Urothelium cell line (cell line): ENCODE measurements at regions not wholly inside any gene's neighbourhood (a gene's known extent, or its start where the extent isn't known, plus 50 kb on each side); places are given as distances from the start of the nearest gene placed in this dataset.

Experiments
- DNase-seq: peaks from one replicate; pipeline ENCODE4 v3.0.0; 2011; ENCODE audit warnings: low spot score, mixed read lengths
- FAIRE-seq: peaks from 2 replicates; lab custom pipeline; 2011; peaks lifted over from hg19 to GRCh38; lab: Jason Lieb, UNC

DNA sequence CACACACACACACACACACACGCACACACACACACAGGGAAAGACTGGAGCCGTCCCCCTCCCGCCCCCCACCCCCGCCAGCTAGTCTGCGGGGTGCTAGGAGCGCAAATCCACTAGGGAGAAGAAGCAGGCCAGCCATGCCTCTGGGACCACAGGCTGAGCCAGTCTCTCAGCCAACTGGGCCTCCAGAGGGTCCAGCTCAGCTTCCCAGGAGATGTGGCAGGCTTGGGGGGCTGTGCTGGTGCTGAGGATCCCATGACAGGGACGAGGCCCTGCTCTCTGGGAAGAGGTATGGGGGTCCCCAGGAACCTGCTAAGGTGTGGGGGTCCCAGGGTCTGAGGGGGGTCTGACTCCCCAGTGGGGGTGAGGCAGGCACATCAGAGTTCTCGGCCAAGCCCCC lies 133.5 kb downstream of the NCOR2 start:
- FAIRE-seq (no peak), DNase-seq (no peak)

DNA sequence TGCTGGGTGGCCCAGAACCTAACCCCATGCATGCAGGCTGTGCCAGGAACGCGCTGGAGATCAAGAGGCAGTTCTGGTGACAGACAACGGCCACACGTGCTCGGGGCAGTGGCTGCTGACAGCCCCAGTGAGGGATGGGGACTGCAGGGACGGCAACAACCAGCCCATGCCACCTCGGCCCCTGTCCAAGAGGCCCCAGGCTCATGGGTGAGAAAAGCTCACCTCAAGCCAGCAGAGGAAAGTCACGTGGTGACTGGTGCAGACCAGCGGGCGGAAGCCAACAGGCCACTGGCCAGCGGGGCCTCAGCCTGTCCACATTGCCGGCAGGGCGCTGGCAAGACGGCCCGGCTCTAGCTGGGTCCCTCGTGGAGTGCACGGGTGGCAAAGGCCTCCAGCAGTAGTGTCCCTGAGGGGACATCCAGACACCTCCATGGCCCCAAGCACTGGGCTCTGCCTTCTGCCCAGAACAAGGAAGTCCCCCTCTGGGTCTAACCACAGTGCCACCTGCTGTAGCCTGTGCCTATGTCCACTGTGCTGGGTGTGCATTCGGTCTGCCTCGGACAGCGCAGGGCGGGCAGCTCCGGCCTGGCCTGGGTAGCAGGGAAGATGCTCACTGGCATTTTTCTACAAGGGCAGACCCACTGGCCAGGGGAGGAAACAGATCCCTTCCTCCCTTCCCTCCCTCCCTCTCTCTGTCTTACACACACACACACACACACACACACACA lies 134.1 kb downstream of the NCOR2 start:
- no peak for FAIRE-seq
- no peak for DNase-seq

DNA sequence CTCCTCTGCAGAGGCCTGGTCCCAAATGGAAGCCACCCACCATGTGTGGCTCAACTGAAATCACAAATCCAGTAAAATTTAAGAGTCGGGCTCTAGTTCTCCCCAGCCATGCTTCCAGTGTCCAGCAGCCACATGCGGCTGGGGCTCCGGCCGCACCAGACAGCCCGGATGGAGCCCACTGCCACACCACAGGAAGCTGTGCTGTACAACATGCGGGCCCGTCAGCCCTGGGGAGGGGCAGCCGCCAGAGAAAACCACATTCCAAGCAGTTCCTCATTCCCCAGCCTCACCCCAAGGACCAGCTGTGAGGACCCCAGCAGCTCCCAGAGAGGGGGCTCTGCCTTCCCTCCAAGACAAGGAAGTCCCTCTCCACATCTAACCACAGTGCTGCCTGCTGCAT lies 135.0 kb downstream of the NCOR2 start:
- DNase-seq (no peak), FAIRE-seq (no peak)

DNA sequence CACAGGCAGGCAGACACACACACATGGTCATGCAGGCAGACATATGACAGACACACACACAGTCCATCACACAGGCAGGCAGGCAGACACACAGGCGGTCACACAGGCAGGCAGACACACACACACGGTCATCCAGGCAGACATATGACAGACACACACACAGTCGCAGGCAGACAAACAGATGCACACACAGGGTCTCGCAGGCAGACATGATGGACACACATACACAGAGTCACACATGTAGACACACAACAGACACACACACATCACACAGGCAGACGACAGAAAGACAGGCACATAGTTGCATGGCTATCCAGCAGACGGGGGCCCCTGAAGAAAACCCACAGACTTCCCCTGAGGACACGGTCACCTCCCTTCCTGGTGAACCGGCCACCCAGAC lies 135.4 kb downstream of the NCOR2 start:
- no peak for DNase-seq
- FAIRE-seq, result no peak

DNA sequence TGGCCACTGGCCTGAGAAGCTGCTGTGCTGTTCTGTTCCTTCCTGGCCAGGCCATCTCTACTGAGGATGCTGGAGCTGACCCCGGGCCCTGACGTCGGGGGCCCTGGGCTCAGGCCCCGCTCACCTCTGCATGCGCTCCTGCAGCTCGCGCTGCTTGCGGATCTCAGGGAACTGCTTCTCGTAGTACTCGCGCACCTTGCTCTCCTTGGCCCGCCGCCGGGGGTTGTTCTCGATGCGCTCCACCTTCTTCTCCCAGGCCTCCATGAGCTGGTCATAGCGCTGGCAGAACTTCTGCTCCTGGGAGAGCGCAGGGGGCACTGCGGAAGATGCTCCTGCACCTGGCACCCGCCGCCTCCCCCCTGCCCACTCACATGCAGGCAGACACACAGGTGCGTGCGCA lies 135.6 kb downstream of the RFLNA start:
- no peak for FAIRE-seq
- no peak for DNase-seq

DNA sequence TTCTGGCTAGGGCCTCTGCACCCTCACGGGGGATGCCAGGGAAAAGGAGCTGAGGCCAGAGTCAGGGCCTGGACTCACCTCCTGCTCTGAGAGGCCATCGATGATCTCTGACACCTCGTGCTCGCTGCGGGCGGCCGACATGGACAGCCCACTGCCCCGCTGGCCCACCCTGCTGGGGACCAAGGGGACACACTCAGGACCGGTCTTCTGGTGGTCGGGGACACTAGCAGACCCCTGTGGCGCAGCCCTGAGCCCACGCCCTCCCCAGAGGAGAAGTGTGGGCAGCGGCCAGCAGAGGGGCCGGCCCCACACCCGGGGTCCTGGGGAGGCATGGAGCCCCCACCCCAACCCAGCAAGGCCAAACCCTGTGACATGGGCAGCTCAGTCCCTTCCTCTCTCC lies 134.6 kb downstream of the RFLNA start:
- no peak for DNase-seq
- FAIRE-seq, result no peak

DNA sequence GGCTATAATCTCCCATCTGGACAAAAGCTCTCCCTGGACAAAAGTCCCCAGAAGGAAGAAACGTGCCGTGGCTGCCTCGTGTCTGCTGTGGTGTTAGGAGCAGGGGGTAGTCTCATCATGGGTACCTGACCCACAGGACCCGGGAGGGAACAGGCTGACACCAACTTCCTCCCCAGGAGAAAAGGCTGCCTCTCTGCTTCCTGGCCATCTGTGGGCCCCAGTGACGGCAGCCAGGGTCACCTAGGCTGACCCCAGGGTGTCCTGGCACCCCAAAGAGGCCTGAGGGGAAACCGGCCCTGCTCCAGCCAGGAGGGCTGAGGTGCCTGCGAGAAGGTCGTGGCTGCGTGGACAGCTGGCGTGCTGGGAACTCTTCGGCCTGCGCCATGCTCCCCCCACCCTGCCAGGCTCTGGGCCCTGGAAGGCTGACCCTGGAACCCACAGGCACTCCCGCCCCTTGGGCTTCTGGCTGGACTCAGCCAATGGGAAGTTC lies 133.9 kb downstream of the RFLNA start:
- FAIRE-seq (no peak), DNase-seq (no peak)

DNA sequence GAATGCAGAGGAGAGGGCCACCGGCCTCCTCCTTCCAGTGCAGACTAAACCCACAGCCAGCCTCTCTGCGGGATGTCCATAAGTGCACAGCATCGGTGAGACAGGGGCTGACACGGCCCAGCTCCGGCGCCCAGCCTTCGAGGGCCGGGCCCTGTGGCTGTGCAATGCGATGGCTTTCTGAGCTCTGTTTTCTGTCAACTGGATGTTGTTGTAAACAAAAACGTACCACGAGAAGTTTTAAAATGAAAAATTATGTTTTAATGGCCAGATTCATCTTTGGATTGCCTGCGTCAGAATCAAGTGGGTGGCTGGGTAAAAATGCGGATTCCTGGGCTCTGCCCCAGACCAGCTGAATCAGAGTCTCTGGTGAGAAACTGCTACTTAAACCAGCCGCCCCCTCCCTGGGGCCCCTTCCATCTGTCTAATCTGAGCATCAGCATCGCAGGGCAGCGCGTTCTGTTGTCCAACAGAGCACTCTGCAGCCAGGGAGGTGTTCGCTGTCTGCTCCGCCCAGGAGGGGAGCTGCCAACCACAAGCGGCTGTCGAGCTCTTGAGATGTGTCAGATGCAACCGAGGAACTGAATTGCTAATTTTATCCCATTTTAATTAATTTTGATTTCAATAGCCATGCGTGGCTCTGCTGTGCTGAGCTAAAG lies 133.4 kb downstream of the RFLNA start:
- FAIRE-seq, result no peak
- no peak for DNase-seq

DNA sequence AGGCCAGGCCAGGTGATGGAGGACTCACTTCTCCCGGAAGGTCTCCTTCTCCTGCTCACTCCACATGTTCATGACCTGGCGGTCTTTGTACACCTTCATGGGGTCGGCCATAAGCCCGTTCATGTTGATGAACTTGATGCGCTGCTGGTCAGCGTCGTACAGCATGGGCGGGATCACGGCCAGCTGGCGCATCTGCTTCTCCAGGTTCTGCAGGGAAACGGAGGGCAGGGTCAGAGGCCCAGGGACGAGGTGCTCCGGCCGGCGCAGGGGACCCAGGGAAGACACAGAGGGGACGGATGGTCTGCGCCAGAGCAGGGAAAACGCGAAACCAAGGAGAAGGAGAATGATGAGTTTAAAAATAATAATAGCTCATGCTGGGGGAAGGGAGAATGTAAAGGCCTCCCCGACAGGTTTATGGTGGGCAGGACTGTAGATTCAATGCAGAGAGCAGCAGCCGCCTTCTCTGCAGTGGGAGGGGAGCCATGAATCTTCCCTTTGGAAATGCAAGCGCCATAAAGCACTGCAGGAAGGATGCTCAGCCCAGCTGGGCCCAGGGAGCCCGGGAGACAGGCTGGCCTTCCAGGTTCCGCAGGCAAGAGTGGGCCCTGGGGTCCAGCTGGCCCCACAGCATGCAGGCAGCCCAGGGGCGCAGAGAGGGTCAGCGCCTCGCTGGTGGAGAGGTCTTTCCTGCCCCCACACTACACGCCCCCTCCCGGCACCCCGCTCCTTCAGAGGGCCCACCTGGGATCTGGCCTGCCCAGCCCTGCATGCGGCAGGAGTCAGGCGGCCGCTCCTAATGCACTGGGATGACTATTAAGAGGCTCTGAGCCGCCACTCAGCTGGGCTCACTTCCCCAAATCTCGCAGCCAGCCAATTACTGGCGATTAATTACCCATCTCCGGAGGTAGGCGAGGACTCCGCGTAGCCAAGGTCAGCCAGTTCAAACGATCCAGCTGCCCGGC lies 132.0 kb downstream of the RFLNA start:
- no peak for FAIRE-seq
- no peak for DNase-seq

DNA sequence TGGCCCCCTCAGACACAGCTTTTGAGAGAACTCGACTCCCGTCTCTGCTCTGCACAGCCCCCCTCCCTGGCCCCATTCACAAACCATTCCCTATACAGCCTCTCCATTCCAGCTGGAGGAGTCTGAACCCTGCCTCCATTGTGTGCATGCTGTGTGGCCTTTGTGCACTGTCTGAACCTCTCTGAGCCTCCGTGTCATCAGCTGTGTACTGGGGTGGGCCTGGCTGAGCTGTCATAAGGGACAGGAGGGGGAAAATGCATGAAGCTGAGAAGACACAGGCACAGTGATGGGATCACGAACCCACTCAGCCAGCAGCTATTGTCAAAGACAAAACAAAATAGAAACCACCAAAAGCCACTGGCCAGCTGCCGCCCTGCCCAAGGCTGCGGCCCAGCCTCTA lies 130.8 kb downstream of the RFLNA start:
- FAIRE-seq, result no peak
- no peak for DNase-seq

DNA sequence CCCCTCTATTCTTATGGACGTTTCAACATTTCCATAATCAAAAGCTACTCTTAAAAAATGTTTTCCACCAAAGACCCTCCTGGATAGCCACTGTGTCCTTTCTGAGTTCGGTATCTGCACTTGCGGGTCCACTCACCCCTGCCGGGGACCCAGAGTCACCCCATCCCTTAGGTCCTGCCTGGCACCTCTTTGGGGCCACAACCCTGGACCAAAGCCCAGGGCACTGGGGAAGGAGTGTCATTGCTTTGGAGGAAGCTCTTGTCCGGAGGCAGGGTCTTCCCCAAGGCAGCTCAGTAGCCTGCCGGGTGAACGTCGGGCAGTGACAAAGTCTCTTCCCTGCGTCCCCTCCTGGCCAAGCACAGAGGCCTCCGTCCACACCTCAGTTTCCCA lies 129.6 kb downstream of the RFLNA start:
- DNase-seq, result no peak
- no peak for FAIRE-seq

DNA sequence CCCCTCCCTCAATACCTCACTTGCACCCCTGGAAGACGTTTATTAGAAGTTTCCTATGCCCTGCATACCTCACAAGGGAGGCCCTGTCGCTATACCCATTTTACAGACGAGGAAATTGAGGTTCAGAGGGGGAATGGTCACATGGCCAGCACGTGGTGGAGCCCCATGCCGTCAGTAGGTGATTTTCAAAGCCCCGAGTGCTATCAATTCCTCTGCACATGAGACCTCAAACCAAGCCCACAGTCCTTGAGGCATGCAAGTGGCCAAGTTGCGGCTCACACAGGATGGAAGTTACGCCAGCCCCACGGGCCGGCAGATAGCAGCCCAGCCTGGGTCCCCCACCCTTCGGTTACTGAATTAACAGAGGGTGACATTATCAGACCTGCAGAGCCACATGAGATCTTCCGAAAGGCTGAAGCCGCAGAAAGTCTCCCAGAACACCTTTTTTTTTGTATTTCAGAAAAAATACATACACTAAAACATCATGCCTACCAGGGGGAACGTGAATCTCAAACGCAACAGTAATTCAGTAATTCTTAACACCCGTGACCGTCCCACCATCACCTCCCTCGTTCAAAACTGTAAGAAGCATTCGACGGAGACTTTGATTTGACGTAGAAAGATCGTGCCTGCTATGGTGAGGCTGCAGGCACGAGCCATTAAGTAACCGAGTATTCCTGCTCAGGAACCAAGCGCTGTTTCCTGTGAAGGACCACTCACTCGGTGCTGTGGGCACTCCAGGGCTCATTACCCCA lies 129.0 kb downstream of the RFLNA start:
- DNase-seq, result no peak
- no peak for FAIRE-seq

DNA sequence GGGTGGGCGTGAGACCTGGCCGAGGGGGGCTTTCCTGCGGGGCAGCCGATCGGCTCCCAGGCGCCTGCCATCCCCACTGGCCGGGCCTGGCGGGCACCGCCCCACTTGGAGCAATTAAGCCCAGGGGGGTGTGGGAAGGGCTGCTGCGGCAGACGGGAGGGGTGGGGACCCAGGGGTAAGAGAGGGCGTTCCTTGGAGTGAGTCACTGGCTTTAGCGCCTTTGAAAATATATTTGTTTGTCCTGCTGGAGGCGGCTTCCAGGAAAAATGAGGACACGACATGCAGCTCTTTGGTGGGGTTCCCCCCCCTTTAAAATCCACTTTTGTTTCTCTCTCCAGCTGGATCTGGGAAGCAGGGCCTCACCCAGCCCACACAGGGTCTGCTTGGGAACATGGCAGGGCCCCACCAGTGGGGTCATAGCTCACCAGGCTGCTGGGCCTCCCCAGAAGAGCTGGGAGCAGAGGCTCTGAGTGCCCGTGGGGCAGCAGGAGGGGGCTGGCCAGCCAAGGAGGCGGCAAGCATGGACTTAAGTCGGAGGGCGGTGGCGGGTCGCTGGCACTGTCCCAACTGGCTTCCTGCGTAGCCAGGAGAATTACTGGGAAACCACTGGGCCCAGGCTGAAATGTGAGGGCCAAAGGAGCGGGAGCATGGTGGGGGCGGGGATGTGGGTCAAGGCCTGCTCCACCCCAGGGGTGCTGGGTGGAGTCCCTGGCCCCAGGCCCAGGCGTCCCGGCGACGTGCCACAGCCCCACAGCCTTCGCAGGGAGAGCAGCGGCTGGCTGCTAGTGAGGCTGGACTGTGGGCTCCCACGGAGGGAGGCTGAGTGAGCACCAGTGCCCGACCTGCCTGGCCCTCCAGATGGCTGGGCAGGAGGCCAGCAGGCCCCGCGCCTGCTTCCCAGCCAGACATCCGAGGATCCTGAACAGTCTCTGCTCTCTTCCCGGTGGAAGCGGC lies 128.0 kb downstream of the RFLNA start:
- FAIRE-seq, result peak; percentile 75
- DNase-seq, result peak; percentile 91

DNA sequence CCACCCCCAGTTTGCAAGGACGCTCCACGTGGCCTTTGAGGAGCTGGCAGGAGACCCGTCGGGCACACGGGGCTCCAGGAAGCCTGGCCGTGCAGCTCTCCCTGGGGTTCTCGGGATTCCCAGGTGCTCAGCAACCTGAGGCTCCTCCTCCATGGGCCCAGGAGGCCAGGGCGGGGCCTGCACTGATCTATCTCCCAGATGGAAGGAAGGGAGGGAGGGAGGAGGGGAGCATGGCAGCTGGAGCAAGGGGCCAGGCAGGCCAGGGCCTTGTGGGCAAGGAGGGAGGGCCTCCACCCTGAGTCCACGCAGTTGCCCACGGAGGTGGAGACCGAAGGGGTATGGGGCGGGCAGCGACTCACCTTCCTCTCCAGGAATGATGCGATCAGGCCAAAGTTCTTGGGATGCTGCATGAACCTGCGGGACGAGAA lies 127.3 kb downstream of the RFLNA start:
- FAIRE-seq (no peak), DNase-seq (peak; percentile 50)

DNA sequence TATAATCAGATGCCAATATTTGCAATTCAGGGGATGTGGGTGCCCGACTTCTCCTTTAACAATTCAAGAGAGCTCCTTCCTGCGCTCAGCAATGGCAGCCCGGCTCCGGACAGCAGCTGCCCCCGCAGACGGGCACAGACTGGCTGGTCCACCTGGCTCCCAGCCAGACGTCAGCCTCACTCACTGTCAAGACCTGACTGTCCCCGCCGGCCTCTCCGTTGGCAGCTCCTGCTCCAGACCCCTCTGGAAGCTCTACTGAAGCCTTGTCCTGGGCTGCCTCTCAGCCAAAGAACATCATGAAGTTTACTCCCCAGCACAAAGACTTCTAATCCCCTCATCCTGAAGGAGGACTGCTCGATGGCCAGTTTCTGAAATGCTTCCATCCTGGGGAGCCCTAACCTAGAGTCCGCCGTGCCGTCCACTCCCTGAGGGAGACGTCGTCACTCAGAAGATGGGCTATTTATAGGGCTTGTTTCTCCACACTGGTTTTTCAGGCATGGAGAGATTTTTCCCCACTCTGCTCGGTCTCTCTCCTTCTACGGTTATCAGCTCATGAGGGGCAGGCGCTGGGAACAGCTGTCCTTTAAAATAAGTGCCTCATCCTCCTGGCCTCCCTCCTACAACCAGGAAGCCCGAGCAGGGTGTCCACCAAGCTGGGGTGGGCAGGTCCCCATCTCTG lies 126.2 kb downstream of the RFLNA start:
- no peak for DNase-seq
- no peak for FAIRE-seq

DNA sequence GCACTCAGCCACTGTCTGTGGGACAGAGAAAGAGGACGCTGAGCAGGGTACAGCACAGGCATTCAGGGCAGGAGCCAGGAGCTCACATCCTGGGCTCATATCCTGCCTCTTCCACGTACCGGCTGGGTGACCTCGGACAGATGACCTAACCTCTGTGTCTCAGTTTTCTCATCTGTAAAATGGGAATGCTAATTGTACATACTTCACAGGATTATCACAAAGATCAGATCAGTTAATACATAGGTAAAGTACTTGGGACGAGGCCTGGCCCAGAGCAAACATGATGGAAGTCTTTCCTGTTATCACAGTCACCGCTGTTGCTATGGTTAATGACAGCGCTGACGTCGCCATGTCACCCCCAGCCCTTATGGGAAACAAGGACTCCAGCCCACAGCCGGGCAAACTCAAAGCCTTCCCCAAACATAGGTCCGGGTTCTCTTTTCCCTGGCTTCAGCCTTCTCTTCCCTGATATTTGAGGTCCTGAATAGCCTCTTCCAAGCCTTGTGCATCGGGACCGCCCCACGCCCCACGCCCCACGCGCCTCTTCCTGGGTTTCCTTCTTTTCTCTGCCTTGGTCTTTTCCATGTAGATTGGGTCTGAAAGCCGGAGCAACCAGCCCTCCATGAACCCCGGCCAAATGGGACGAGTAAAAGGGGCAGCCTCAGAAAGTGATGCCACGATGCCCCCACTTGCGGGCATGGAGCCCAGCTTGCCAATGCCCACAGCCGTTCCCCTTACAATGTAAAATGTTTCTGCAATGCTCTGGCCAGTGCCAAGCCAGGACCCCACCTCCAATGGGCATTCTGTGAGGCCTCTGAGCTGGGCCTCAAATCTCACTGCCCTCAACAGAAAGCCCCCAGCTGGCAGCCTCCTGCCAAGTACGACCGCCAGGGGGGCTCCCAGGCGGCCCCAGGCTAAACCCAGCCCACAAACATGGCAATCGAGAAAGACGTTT lies 125.4 kb downstream of the RFLNA start:
- no peak for DNase-seq
- FAIRE-seq, result no peak

DNA sequence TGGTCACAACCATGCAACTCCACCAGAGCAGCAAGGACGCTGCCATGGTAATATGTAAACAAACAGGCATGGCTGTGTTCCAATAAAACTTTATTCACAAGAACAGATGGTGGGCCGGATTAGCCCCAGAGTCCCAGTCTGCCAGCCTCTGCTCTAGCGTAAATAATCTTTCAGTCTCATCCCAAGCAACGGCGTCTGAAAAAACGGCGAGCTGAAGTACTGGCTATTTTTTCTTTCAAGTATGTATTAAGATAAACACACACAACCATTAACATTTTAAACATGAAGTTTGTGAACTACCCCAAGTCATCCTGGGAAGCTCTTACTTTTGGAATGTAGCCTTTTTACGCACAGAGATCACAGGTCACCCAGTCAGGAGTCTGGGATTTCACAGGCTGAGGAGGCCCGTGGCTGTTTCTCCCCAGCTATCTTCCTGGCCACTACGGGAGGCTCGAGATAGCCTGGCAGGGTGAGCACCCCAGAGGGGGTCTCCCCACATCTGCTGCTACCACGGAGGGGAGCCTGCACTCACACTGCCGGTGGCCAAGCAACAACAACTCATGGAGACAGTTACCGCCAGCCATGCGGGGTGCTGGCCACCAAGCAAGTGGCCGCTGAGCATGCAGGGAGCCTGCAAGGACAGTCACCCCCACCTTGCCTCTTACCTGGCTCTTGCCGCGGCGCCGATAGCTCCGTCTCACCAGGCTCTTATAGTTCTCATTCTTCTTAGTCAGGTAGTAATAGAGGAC lies 124.6 kb downstream of the RFLNA start:
- no peak for DNase-seq
- no peak for FAIRE-seq
